PFSK-1 (cell line): ENCODE measurements at regions not wholly inside any gene's neighbourhood (a gene's known extent, or its start where the extent isn't known, plus 50 kb on each side); places are given as distances from the start of the nearest gene placed in this dataset.

Experiments used
- FOXP2 ChIP-seq: optimal IDR thresholded peaks from 2 replicates; pipeline ENCODE3; 2011; ENCODE audit warnings: borderline replicate concordance, control low read depth, inconsistent platforms; ENCODE audit not compliant: insufficient read depth; ENCODE audit errors: extremely low read length, extremely low read depth
- POLR2AphosphoS5 ChIP-seq: IDR thresholded peaks from 2 replicates; pipeline ENCODE4 v1.6.1; 2012; ENCODE audit warnings: low read depth, mild to moderate bottlenecking, control low read depth, low read length, moderate library complexity
- REST ChIP-seq, 2 experiments: IDR thresholded peaks; 2 replicates each; pipeline versions ENCODE4 v1.6.1 to v1.8.0; 2011 to 2012; ENCODE audit warnings: low read depth in 2 of 2, low read length in 2 of 2, control low read depth in 1 of 2, inconsistent platforms in 1 of 2, mild to moderate bottlenecking in 1 of 2, moderate library complexity in 1 of 2; ENCODE audit not compliant: insufficient read depth in 1 of 2
- SIN3A ChIP-seq: IDR thresholded peaks from 2 replicates; pipeline ENCODE4 v1.6.1; 2012; ENCODE audit warnings: mild to moderate bottlenecking, low read length, moderate library complexity, borderline replicate concordance; ENCODE audit not compliant: insufficient read depth
- TAF1 ChIP-seq: IDR thresholded peaks from 2 replicates; pipeline ENCODE4 v1.6.1; 2012; ENCODE audit warnings: low read length, control low read depth, borderline replicate concordance; ENCODE audit not compliant: insufficient read depth

- TF ChIP-seq POLR2AphosphoS5 (no peak), SIN3A (no peak), REST (IDR thresholded peaks at IDR 0.05; ENCODE audit: insufficient read depth in 1 of 2, low read depth in 2 of 2, low read length in 2 of 2) (no peak), FOXP2 (no peak), TAF1 (no peak)
Observed at GRCh38 chr5:117065800-117066199, 491.2 kb upstream of the SEMA6A start.
